Right lobe of liver (tissue), 4 donors: ENCODE measurements at regions not wholly inside any gene's neighbourhood (a gene's known extent, or its start where the extent isn't known, plus 50 kb on each side); places are given as distances from the start of the nearest gene placed in this dataset.

Experiments
- POLR2A ChIP-seq: fragments of 450-650 bp; IDR thresholded peaks from one replicate; pipeline ENCODE4 v1.6.1; 2017; ENCODE audit warnings: antibody characterized with exemption, mild to moderate bottlenecking
- TF ChIP-seq, protein P1 (sequence below), 4 donors: fragments of 200-600 bp in 3 of 4; fragments of 450-650 bp in 1 of 4; IDR thresholded peaks; one replicate each; pipeline versions ENCODE4 v1.5.1 to v1.8.0; 2016 to 2022; ENCODE audit warnings: antibody characterized with exemption in 4 of 4, mild to moderate bottlenecking in 2 of 4
- donor health status: DM: no; HTN: no; CAD: no.
- donor health status: DM: no; HTN: no; CAD: no.
- donor health status: DM: no; HTN: yes; CAD: no.

DNA sequence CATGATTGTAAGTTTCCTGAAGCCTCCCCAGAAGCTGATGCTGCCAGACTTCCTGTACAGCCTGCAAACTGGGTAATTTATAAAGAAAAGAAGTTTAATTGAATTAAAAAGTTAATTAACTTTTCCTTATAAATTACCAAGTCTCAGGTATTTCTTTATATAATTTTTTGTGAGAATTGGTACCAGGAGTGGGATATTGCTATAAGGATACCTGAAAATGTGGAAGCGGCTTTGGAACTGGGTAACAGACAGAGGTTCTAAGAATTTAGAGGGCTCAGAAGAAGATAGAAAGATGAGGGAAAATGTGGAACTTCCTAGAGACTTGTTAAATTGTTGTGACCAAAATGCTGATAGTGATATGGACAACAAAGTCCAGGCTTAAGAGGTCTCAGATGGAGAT, 163.1 kb downstream of the PTPRU start:
- TF ChIP-seq, protein P1, sequence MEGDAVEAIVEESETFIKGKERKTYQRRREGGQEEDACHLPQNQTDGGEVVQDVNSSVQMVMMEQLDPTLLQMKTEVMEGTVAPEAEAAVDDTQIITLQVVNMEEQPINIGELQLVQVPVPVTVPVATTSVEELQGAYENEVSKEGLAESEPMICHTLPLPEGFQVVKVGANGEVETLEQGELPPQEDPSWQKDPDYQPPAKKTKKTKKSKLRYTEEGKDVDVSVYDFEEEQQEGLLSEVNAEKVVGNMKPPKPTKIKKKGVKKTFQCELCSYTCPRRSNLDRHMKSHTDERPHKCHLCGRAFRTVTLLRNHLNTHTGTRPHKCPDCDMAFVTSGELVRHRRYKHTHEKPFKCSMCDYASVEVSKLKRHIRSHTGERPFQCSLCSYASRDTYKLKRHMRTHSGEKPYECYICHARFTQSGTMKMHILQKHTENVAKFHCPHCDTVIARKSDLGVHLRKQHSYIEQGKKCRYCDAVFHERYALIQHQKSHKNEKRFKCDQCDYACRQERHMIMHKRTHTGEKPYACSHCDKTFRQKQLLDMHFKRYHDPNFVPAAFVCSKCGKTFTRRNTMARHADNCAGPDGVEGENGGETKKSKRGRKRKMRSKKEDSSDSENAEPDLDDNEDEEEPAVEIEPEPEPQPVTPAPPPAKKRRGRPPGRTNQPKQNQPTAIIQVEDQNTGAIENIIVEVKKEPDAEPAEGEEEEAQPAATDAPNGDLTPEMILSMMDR (IDR thresholded peaks at IDR 0.05), result no peak
- TF ChIP-seq POLR2A, result no peak
